SK-N-SH treated with all-trans-retinoic acid at 6 μM for 48 hours (cell line): ENCODE measurements at regions not wholly inside any gene's neighbourhood (a gene's known extent, or its start where the extent isn't known, plus 50 kb on each side); places are given as distances from the start of the nearest gene placed in this dataset.

Experiments
- ATAC-seq: fragments of 200-7000 bp; cut with Tn5 transposase; 3 replicates; pipeline ENCODE4 v1.9.1; 2020; ENCODE audit warnings: mild to moderate bottlenecking, moderate library complexity
- ARNTL ChIP-seq: fragments of 450-650 bp; formaldehyde crosslinking; IDR thresholded peaks from 2 replicates; pipeline ENCODE4 v1.5.0; 2020; ENCODE audit warnings: low read depth, mild to moderate bottlenecking, moderate library complexity, borderline replicate concordance
- BACH2 ChIP-seq: fragments of 250-450 bp; sonication (Bioruptor Pico); IDR thresholded peaks from 2 replicates; pipeline ENCODE4 v1.9.0; 2021; ENCODE audit warnings: mild to moderate bottlenecking, borderline replicate concordance
- CSRNP3 ChIP-seq: fragments of 250-450 bp; sonication (Bioruptor Pico); IDR thresholded peaks from 2 replicates; pipeline ENCODE4 v1.5.1; 2021; ENCODE audit warnings: mild to moderate bottlenecking, moderate library complexity
- ESRRG ChIP-seq: fragments of 250-450 bp; sonication (Bioruptor Pico); IDR thresholded peaks from 2 replicates; pipeline ENCODE4 v1.6.1; 2021; ENCODE audit warnings: mild to moderate bottlenecking
- GLIS3 ChIP-seq: fragments of 250-450 bp; sonication (Bioruptor Pico); IDR thresholded peaks from 2 replicates; pipeline ENCODE4 v1.5.0; 2020; ENCODE audit warnings: mild to moderate bottlenecking, moderate library complexity
- ISL1 ChIP-seq: fragments of 250-450 bp; sonication (Bioruptor Pico); IDR thresholded peaks from 2 replicates; pipeline ENCODE4 v2.1.2; 2022; ENCODE audit warnings: mild to moderate bottlenecking, moderate library complexity
- OSR1 ChIP-seq: fragments of 250-450 bp; sonication (Bioruptor Pico); IDR thresholded peaks from 2 replicates; pipeline ENCODE4 v1.8.0; 2022; ENCODE audit warnings: moderate library complexity, mild to moderate bottlenecking, inconsistent platforms
- PATZ1 ChIP-seq: fragments of 250-450 bp; sonication (Bioruptor Pico); IDR thresholded peaks from 2 replicates; pipeline ENCODE4 v1.8.0; 2020; ENCODE audit warnings: mild to moderate bottlenecking, moderate library complexity, borderline replicate concordance
- RARB ChIP-seq: fragments of 250-450 bp; sonication (Bioruptor Pico); IDR thresholded peaks from 2 replicates; pipeline ENCODE4 v1.8.0; 2021; ENCODE audit warnings: mild to moderate bottlenecking, moderate library complexity
- SNAI2 ChIP-seq: fragments of 250-450 bp; sonication (Bioruptor Pico); IDR thresholded peaks from 2 replicates; pipeline ENCODE4 v1.5.0; 2020; ENCODE audit warnings: mild to moderate bottlenecking, moderate library complexity
- TCF4 ChIP-seq: fragments of 250-450 bp; sonication (Bioruptor Pico); IDR thresholded peaks from 2 replicates; pipeline ENCODE4 v1.8.0; 2021; ENCODE audit warnings: mild to moderate bottlenecking, moderate library complexity, borderline replicate concordance
- TSHZ2 ChIP-seq: fragments of 250-450 bp; sonication (Bioruptor Pico); IDR thresholded peaks from 2 replicates; pipeline ENCODE4 v1.5.0; 2020; ENCODE audit warnings: mild to moderate bottlenecking, moderate library complexity
- ZC3H10 ChIP-seq: fragments of 250-450 bp; sonication (Bioruptor Pico); IDR thresholded peaks from 2 replicates; pipeline ENCODE4 v1.5.1; 2021; ENCODE audit warnings: mild to moderate bottlenecking, moderate library complexity
- ZFP3 ChIP-seq: fragments of 250-450 bp; sonication (Bioruptor Pico); IDR thresholded peaks from 2 replicates; pipeline ENCODE4 v1.5.0; 2020; ENCODE audit warnings: mild to moderate bottlenecking, moderate library complexity
- ZFP30 ChIP-seq: fragments of 450-650 bp; formaldehyde crosslinking; IDR thresholded peaks from 2 replicates; pipeline ENCODE4 v1.5.0; 2022; ENCODE audit warnings: mild to moderate bottlenecking, moderate library complexity
- ZNF565 ChIP-seq: fragments of 450-650 bp; formaldehyde crosslinking; conservative IDR thresholded peaks from 2 replicates; pipeline ENCODE4 v1.5.0; 2020; ENCODE audit warnings: low read depth, mild to moderate bottlenecking, moderate library complexity
- ZNF70 ChIP-seq: fragments of 450-650 bp; formaldehyde crosslinking; IDR thresholded peaks from 2 replicates; pipeline ENCODE4 v1.5.0; 2020; ENCODE audit warnings: mild to moderate bottlenecking, moderate library complexity
- ZNF8 ChIP-seq: fragments of 450-650 bp; formaldehyde crosslinking; IDR thresholded peaks from 2 replicates; pipeline ENCODE4 v1.5.0; 2020; ENCODE audit warnings: mild to moderate bottlenecking, moderate library complexity

GRCh38 chr6:33947916-33948594, 144.3 kb upstream of the MLN start (continued):
- TF ChIP-seq PATZ1 (CRISPR knock-in tag), result no peak
- TF ChIP-seq ZFP30 (CRISPR knock-in tag), result no peak
- TF ChIP-seq ZC3H10 (CRISPR knock-in tag), result no peak
- no peak for TF ChIP-seq BACH2 (CRISPR knock-in tag)
- TF ChIP-seq GLIS3 (CRISPR knock-in tag), result no peak

GRCh38 chr6:33947047-33947446, 143.2 kb upstream of the MLN start:
- ATAC-seq, result no peak
- TF ChIP-seq ARNTL (no peak), ESRRG (CRISPR knock-in tag) (no peak), TCF4 (no peak), CSRNP3 (CRISPR knock-in tag) (no peak), RARB (no peak), ZNF70 (CRISPR knock-in tag) (no peak), BACH2 (CRISPR knock-in tag) (no peak), ZFP3 (no peak), SNAI2 (CRISPR knock-in tag) (no peak)

- TF ChIP-seq ISL1 (CRISPR knock-in tag) (no peak), RARB (no peak), ZFP3 (no peak), PATZ1 (CRISPR knock-in tag) (no peak), SNAI2 (CRISPR knock-in tag) (no peak), ZNF70 (CRISPR knock-in tag) (no peak), ZNF565 (CRISPR knock-in tag) (no peak), ZFP30 (CRISPR knock-in tag) (no peak), OSR1 (CRISPR knock-in tag) (no peak), ARNTL (no peak), GLIS3 (CRISPR knock-in tag) (no peak), CSRNP3 (CRISPR knock-in tag) (no peak)
- ATAC-seq, result no peak
Measured at GRCh38 chr6:33945931-33946330, 142.1 kb upstream of the MLN start.

GRCh38 chr6:33944686-33945411, 141.0 kb upstream of the MLN start:
- no peak for ATAC-seq
- TF ChIP-seq TSHZ2 (CRISPR knock-in tag) (no peak), GLIS3 (CRISPR knock-in tag) (no peak), ZNF8 (CRISPR knock-in tag) (no peak), BACH2 (CRISPR knock-in tag) (no peak), ZNF70 (CRISPR knock-in tag) (no peak)
